ENCODE measurements at regions not wholly inside any gene's neighbourhood (a gene's known extent, or its start where the extent isn't known, plus 50 kb on each side); places are given as distances from the start of the nearest gene placed in this dataset.

GRCh38 chr4:157912212-157912611 lies 260.6 kb downstream of the GASK1B start:
- TF ChIP-seq SP1 (IDR thresholded peaks at IDR 0.05): no peak
- TF ChIP-seq TARDBP (IDR thresholded peaks at IDR 0.05): no peak
- TF ChIP-seq L3MBTL2 (conservative IDR thresholded peaks at IDR 0.05): no peak
- TF ChIP-seq BHLHE40 (IDR thresholded peaks at IDR 0.05; ENCODE audit: borderline replicate concordance): no peak
- no peak for TF ChIP-seq NFRKB (IDR thresholded peaks at IDR 0.05)
- no peak for TF ChIP-seq SUZ12 (IDR thresholded peaks at IDR 0.05)
- TF ChIP-seq ELF4 (IDR thresholded peaks at IDR 0.05): no peak
- no peak for TF ChIP-seq ARNT (IDR thresholded peaks at IDR 0.05)
- no peak for TF ChIP-seq FOXM1 (IDR thresholded peaks at IDR 0.05; ENCODE audit: borderline replicate concordance)
- TF ChIP-seq ZNF384 (IDR thresholded peaks at IDR 0.05): no peak
